ENCODE measurements at regions not wholly inside any gene's neighbourhood (a gene's known extent, or its start where the extent isn't known, plus 50 kb on each side); places are given as distances from the start of the nearest gene placed in this dataset.

- Histone ChIP-seq H3K36me3 (replicated peaks in 1 of 2) (no peaks in the 10 kb centered on the region), H3K27me3 (no peaks in the 10 kb centered on the region), H3K27ac (no peak overlapping the region), H3K4me1 (replicated peaks in 1 of 2) (no peaks in the 10 kb centered on the region), H3K9me3 (replicated peaks in 1 of 3) (no peaks in the 10 kb centered on the region), H3K4me3 (no peak overlapping the region)
- TF ChIP-seq CTCF (IDR thresholded peaks at IDR 0.05), result no peak
- TF ChIP-seq POLR2A (IDR thresholded peaks at IDR 0.05), result no peak
- DNase-seq, result no peak
- intact Hi-C loops (cut with DNase I), result no loop called here
- WGBS, 4 donors, result 42 to 64% (median 59%) methylated on average over 5 of the region's 5 CpGs
Observed at GRCh38 chr1:177811429-177811828, 158.4 kb downstream of the SEC16B start.

GRCh38 chr1:177809819-177810218 lies 160.0 kb downstream of the SEC16B start:
- intact Hi-C loops (cut with DNase I), result no loop called here
- Histone ChIP-seq H3K36me3 (replicated peaks in 1 of 2) (no peaks in the 10 kb centered on the region), H3K4me1 (replicated peaks in 1 of 2) (no peaks in the 10 kb centered on the region), H3K9me3 (replicated peaks in 1 of 3) (no peaks in the 10 kb centered on the region), H3K4me3 (no peak overlapping the region), H3K27ac (no peak overlapping the region), H3K27me3 (no peaks in the 10 kb centered on the region)
- no peak for DNase-seq
- WGBS, 4 donors, result 46 to 61% (median 52%) methylated on average over 5 of the region's 5 CpGs
- no peak for TF ChIP-seq CTCF (IDR thresholded peaks at IDR 0.05)
- no peak for TF ChIP-seq POLR2A (IDR thresholded peaks at IDR 0.05)

GRCh38 chr1:177802304-177802703 lies 167.6 kb downstream of the SEC16B start:
- Histone ChIP-seq H3K4me3 (no peak overlapping the region), H3K36me3 (replicated peaks in 1 of 2) (no peaks in the 10 kb centered on the region), H3K27me3 (no peaks in the 10 kb centered on the region), H3K9me3 (replicated peaks in 1 of 3) (no peaks in the 10 kb centered on the region), H3K4me1 (replicated peaks in 1 of 2) (no peaks in the 10 kb centered on the region), H3K27ac (no peak overlapping the region)
- no peak for DNase-seq
- TF ChIP-seq POLR2A (IDR thresholded peaks at IDR 0.05) (no peak), CTCF (IDR thresholded peaks at IDR 0.05) (no peak)
- WGBS, 4 donors, result 47 to 74% (median 67%) methylated on average over 2 of the region's 2 CpGs
- intact Hi-C loops (cut with DNase I), result no loop called here

GRCh38 chr1:177801790-177802189 lies 168.1 kb downstream of the SEC16B start:
- WGBS, 4 donors, result 68 to 79% (median 74%) methylated on average over 3 of the region's 3 CpGs
- Histone ChIP-seq H3K9me3 (replicated peaks in 1 of 3) (no peaks in the 10 kb centered on the region), H3K27ac (no peak overlapping the region), H3K27me3 (no peaks in the 10 kb centered on the region), H3K36me3 (replicated peaks in 1 of 2) (no peaks in the 10 kb centered on the region), H3K4me1 (replicated peaks in 1 of 2) (no peaks in the 10 kb centered on the region), H3K4me3 (no peak overlapping the region)
- no peak for DNase-seq
- intact Hi-C loops (cut with DNase I), result no loop called here
- TF ChIP-seq CTCF (IDR thresholded peaks at IDR 0.05), result no peak

Data from adrenal gland (tissue), 9 donors.